A673 (cell line): ENCODE measurements at regions not wholly inside any gene's neighbourhood (a gene's known extent, or its start where the extent isn't known, plus 50 kb on each side); places are given as distances from the start of the nearest gene placed in this dataset.

Source experiments
- CTCF ChIP-seq: fragments of 300-800, 200-600 bp; sonication (generic); conservative IDR thresholded peaks from 2 replicates; pipeline ENCODE4 v1.5.1; 2017; ENCODE audit warnings: low read depth, mild to moderate bottlenecking, antibody characterized with exemption, low read length, moderate library complexity, mixed read lengths
- EZH2 ChIP-seq: fragments of 200-600 bp; sonication (generic); IDR thresholded peaks from 2 replicates; pipeline ENCODE4 v1.6.1; 2017; ENCODE audit warnings: borderline replicate concordance, low read depth, mild to moderate bottlenecking, mixed read lengths, antibody characterized with exemption, low read length; ENCODE audit not compliant: poor library complexity, severe bottlenecking

GRCh38 chr22:49691256-49691655 is 136.4 kb downstream of the BRD1 start:
- no peak for TF ChIP-seq CTCF
- TF ChIP-seq EZH2, result no peak
